ENCODE measurements at regions not wholly inside any gene's neighbourhood (a gene's known extent, or its start where the extent isn't known, plus 50 kb on each side); places are given as distances from the start of the nearest gene placed in this dataset.
"Not testable (repeated sequence)": the region's sequence is repeated elsewhere in the genome, so short reads cannot be mapped to it uniquely, and the experiment has no call there.

GRCh38 chr16:18119092-18119491, 217.4 kb downstream of the NPIPA8 start:
- TF ChIP-seq CTCF (IDR thresholded peaks at IDR 0.05 in 8 of 11, conservative IDR thresholded peaks at IDR 0.05 in 3 of 11); POLR2A (IDR thresholded peaks at IDR 0.05); POLR2AphosphoS5 (IDR thresholded peaks at IDR 0.05): not testable (repeated sequence)
